ENCODE measurements at regions not wholly inside any gene's neighbourhood (a gene's known extent, or its start where the extent isn't known, plus 50 kb on each side); places are given as distances from the start of the nearest gene placed in this dataset.

DNA sequence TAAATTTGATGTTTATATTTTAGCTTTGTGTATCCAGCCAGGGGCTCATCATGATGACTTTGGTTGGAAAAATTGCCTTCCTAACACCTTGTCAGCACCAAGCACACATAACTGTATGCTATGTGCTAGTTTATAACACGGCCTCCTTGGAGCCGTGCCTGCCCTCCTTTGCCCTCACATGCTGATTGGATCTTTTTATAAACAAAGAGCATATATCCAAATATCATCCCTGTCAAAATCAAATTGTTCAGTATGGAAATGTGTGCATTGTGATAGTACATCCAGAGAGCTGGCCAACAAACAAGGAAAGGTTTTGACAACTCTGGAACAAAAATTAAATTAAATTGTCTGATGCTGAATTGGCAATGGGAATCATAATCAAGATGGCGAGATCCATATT is 241.5 kb downstream of the DCDC2C start:
- TF ChIP-seq SUZ12 (IDR thresholded peaks at IDR 0.05; ENCODE audit: low read depth, low read length): no peak
- TF ChIP-seq FOXK2 (IDR thresholded peaks at IDR 0.05): no peak
- TF ChIP-seq, protein P1, sequence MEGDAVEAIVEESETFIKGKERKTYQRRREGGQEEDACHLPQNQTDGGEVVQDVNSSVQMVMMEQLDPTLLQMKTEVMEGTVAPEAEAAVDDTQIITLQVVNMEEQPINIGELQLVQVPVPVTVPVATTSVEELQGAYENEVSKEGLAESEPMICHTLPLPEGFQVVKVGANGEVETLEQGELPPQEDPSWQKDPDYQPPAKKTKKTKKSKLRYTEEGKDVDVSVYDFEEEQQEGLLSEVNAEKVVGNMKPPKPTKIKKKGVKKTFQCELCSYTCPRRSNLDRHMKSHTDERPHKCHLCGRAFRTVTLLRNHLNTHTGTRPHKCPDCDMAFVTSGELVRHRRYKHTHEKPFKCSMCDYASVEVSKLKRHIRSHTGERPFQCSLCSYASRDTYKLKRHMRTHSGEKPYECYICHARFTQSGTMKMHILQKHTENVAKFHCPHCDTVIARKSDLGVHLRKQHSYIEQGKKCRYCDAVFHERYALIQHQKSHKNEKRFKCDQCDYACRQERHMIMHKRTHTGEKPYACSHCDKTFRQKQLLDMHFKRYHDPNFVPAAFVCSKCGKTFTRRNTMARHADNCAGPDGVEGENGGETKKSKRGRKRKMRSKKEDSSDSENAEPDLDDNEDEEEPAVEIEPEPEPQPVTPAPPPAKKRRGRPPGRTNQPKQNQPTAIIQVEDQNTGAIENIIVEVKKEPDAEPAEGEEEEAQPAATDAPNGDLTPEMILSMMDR (CRISPR knock-in tag; IDR thresholded peaks at IDR 0.05): no peak
- TF ChIP-seq, protein P2, sequence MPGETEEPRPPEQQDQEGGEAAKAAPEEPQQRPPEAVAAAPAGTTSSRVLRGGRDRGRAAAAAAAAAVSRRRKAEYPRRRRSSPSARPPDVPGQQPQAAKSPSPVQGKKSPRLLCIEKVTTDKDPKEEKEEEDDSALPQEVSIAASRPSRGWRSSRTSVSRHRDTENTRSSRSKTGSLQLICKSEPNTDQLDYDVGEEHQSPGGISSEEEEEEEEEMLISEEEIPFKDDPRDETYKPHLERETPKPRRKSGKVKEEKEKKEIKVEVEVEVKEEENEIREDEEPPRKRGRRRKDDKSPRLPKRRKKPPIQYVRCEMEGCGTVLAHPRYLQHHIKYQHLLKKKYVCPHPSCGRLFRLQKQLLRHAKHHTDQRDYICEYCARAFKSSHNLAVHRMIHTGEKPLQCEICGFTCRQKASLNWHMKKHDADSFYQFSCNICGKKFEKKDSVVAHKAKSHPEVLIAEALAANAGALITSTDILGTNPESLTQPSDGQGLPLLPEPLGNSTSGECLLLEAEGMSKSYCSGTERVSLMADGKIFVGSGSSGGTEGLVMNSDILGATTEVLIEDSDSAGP (CRISPR knock-in tag; IDR thresholded peaks at IDR 0.05; ENCODE audit: borderline replicate concordance): no peak
- TF ChIP-seq TCF7 (IDR thresholded peaks at IDR 0.05; ENCODE audit: low read depth): no peak
- TF ChIP-seq ZBTB42 (CRISPR knock-in tag; IDR thresholded peaks at IDR 0.05): no peak
- TF ChIP-seq NCOA2 (CRISPR knock-in tag; IDR thresholded peaks at IDR 0.05): no peak
- no peak for TF ChIP-seq ATRX (CRISPR knock-in tag; IDR thresholded peaks at IDR 0.05; ENCODE audit: borderline replicate concordance)
- TF ChIP-seq POLR2A (IDR thresholded peaks at IDR 0.05; ENCODE audit: insufficient read depth in 1 of 2, low read depth in 2 of 2, low read length in 2 of 2): no peak
- TF ChIP-seq MYNN (CRISPR knock-in tag; IDR thresholded peaks at IDR 0.05; ENCODE audit: low read depth): no peak
- no peak for TF ChIP-seq TBP (CRISPR knock-in tag; IDR thresholded peaks at IDR 0.05)
- TF ChIP-seq, protein P3, sequence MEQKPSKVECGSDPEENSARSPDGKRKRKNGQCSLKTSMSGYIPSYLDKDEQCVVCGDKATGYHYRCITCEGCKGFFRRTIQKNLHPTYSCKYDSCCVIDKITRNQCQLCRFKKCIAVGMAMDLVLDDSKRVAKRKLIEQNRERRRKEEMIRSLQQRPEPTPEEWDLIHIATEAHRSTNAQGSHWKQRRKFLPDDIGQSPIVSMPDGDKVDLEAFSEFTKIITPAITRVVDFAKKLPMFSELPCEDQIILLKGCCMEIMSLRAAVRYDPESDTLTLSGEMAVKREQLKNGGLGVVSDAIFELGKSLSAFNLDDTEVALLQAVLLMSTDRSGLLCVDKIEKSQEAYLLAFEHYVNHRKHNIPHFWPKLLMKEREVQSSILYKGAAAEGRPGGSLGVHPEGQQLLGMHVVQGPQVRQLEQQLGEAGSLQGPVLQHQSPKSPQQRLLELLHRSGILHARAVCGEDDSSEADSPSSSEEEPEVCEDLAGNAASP (CRISPR knock-in tag; IDR thresholded peaks at IDR 0.05; ENCODE audit: borderline replicate concordance): no peak
